ENCODE measurements at regions not wholly inside any gene's neighbourhood (a gene's known extent, or its start where the extent isn't known, plus 50 kb on each side); places are given as distances from the start of the nearest gene placed in this dataset.
A peak's percentile ranks its signal among the peaks of the same experiment; 100 is the strongest.

DNA sequence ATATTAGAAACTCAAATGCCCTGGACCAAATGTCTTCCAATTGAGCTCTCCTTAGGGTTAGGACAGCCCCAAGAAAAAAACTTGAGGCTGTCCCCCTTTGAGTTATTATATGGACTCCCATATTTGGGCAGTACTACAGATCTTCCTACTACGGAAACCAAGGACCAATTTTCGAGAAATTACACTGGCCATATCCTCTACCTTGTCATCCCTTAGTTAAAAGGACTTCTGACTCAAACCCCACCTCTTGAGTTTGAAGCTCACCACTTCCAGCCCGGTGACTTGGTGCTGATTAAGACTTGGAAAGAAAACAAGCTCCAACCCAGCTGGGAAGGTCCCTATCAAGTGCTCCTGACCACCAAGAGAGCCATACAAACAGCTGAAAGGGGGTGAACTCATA lies 497.0 kb upstream of the GRAMD2B start:
- DNase-seq (ENCODE audit: insufficient read length), result no peak
- no peak for TF ChIP-seq POLR2AphosphoS5 (IDR thresholded peaks at IDR 0.05; ENCODE audit: low read depth, low read length)
- TF ChIP-seq POLR2A (IDR thresholded peaks at IDR 0.05; ENCODE audit: low read depth, low read length), result no peak
- no peak for TF ChIP-seq TAF1 (IDR thresholded peaks at IDR 0.05; ENCODE audit: borderline replicate concordance, low read depth, low read length)
- no peak for FAIRE-seq

DNA sequence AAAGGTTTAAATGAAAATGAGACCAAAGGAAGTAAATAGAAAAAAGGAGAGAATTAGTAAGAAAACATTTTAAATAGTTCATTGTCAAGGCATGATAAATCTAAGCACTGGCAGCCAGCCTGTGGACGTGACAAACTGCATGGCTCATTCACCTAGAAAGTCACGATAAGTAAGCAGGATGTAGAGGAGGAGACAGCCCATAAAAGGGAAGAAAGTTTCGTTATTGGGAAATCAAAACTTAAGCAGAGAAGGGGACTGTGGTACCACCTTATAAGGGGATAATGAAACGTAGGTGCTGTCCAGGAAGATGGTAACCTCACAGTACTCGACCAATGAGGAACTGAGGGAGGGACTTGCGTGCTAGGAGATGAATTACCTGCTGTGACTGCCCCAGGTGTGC lies 494.5 kb upstream of the GRAMD2B start:
- DNase-seq (ENCODE audit: insufficient read length) (no peak), FAIRE-seq (peak; percentile 70)
- TF ChIP-seq TAF1 (IDR thresholded peaks at IDR 0.05; ENCODE audit: borderline replicate concordance, low read depth, low read length), result no peak
- no peak for TF ChIP-seq POLR2AphosphoS5 (IDR thresholded peaks at IDR 0.05; ENCODE audit: low read depth, low read length)

DNA sequence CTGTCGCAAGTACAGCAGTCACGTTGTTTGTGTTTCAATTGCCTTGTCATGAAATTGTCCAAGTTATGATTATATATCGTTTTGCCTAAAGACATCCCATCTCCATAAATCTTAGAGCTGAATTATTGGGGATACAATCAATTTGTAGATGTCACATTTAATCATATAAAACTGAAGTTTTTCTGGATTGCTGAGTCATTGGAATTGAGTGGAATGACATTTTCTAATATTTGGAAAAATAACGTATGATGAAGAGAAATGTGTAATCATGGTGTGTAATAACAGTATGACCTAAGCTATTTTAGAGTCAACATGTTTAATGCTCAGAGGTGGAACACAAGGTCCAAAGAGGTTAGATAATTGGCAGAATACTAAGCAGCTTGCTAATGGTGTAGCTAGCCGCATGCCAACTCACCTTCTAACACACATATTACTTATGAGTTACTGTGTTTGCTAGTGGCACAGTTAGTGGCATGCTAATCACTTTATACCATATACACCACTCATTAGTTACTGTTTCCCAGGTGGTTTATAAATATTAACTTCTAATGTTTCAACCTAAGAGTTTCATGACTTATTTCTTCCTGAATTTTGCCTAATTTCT lies 473.1 kb upstream of the GRAMD2B start:
- no peak for DNase-seq (ENCODE audit: insufficient read length)
- FAIRE-seq, result no peak
- no peak for TF ChIP-seq POLR2AphosphoS5 (IDR thresholded peaks at IDR 0.05; ENCODE audit: low read depth, low read length)
- no peak for TF ChIP-seq POLR2A (IDR thresholded peaks at IDR 0.05; ENCODE audit: low read depth, low read length)
- TF ChIP-seq TAF1 (IDR thresholded peaks at IDR 0.05; ENCODE audit: borderline replicate concordance, low read depth, low read length), result no peak

GRCh38 chr5:125961150-125961549 lies 462.1 kb upstream of the GRAMD2B start:
- peak; percentile 73 for FAIRE-seq
- TF ChIP-seq POLR2AphosphoS5 (IDR thresholded peaks at IDR 0.05; ENCODE audit: low read depth, low read length), result no peak
- TF ChIP-seq TAF1 (IDR thresholded peaks at IDR 0.05; ENCODE audit: borderline replicate concordance, low read depth, low read length), result no peak
- no peak for TF ChIP-seq POLR2A (IDR thresholded peaks at IDR 0.05; ENCODE audit: low read depth, low read length)
- DNase-seq (ENCODE audit: insufficient read length), result no peak

DNA sequence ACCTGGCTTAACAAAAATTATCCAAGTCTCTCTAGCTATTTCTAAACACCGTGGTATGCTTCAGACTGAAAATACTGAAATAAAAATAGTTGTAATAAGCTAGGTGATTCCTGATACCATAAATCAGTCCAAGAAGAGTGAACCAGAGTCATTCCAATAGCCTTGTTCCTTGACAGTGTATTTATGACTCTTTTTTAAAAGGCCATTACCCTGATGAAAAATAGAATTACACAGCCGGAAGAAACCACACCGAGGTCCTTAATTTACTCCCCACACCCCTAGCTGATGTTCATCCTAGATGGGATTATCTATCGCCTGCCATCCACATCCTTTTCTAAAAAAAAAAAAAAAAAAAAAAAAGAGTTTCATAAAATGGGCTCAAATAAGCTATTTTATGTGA lies 457.6 kb upstream of the GRAMD2B start:
- DNase-seq (ENCODE audit: insufficient read length) (no peak), FAIRE-seq (no peak)
- no peak for TF ChIP-seq POLR2AphosphoS5 (IDR thresholded peaks at IDR 0.05; ENCODE audit: low read depth, low read length)
- no peak for TF ChIP-seq TAF1 (IDR thresholded peaks at IDR 0.05; ENCODE audit: borderline replicate concordance, low read depth, low read length)
- TF ChIP-seq POLR2A (IDR thresholded peaks at IDR 0.05; ENCODE audit: low read depth, low read length), result no peak

DNA sequence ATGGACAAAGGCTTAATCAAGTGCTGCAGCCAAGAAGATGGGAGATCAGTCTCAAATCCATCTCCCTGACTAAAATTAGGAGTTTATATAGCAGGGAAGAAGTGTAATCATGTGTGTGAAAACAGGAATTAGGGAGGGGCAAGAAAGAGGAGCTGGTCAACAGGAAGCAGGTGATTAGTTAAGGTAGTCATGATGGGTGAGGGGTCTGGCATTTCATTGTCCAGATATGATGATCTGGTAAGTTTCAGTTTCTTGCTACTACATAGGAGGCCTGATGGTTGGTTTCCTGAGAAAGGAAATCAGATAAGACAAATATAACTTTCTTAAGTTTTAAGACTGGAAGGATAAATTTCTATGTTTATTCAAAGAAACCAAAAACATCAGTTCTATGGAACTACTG lies 455.6 kb upstream of the GRAMD2B start:
- no peak for TF ChIP-seq TAF1 (IDR thresholded peaks at IDR 0.05; ENCODE audit: borderline replicate concordance, low read depth, low read length)
- no peak for TF ChIP-seq POLR2A (IDR thresholded peaks at IDR 0.05; ENCODE audit: low read depth, low read length)
- no peak for TF ChIP-seq POLR2AphosphoS5 (IDR thresholded peaks at IDR 0.05; ENCODE audit: low read depth, low read length)
- FAIRE-seq, result no peak

DNA sequence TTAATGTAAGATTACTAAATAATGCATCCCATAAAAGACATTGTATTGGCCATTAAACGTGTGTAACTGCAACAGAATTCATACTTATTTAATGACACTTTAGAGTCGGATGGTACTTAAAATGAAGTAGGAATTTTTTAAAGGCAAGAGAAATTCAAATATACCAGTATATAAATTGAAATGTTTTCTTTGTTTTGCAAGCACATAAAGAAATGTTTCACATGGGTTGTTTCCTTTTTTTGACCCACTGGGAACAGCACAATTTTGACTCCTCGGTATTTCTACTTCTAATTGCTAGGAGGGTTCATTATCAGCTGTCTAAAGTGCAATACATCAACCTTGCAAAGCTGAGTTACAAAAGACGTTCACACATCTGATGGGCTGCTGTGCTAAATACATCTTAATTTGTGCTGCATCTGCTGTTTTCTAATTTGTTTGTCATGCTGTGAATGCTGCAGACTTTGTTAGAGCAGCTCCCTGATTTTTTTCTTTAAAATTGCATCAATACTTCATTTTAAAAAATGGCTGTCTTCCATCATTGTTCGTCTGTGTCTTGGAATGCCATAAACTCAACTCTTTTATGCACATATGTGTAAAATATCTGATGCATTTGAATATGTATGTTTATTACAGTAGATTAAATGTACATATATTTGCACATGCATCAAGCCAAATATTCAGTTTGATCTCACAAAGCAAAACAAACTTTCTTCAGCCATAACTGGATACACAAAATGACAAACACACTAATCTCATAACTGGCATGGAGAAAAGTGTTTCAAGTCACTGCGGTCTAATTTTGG lies 454.0 kb upstream of the GRAMD2B start:
- DNase-seq (ENCODE audit: insufficient read length), result no peak
- TF ChIP-seq POLR2AphosphoS5 (IDR thresholded peaks at IDR 0.05; ENCODE audit: low read depth, low read length) (no peak), TAF1 (IDR thresholded peaks at IDR 0.05; ENCODE audit: borderline replicate concordance, low read depth, low read length) (no peak), POLR2A (IDR thresholded peaks at IDR 0.05; ENCODE audit: low read depth, low read length) (no peak)
- FAIRE-seq, result no peak

More for the DNA sequence above, 455.6 kb upstream of the GRAMD2B start:
- DNase-seq (ENCODE audit: insufficient read length), result no peak

- no peak for DNase-seq (ENCODE audit: insufficient read length)
- TF ChIP-seq POLR2AphosphoS5 (IDR thresholded peaks at IDR 0.05; ENCODE audit: low read depth, low read length), result no peak
- no peak for TF ChIP-seq POLR2A (IDR thresholded peaks at IDR 0.05; ENCODE audit: low read depth, low read length)
- TF ChIP-seq TAF1 (IDR thresholded peaks at IDR 0.05; ENCODE audit: borderline replicate concordance, low read depth, low read length), result no peak
- no peak for FAIRE-seq
Measured at GRCh38 chr5:125969814-125970171, 453.4 kb upstream of the GRAMD2B start.

DNA sequence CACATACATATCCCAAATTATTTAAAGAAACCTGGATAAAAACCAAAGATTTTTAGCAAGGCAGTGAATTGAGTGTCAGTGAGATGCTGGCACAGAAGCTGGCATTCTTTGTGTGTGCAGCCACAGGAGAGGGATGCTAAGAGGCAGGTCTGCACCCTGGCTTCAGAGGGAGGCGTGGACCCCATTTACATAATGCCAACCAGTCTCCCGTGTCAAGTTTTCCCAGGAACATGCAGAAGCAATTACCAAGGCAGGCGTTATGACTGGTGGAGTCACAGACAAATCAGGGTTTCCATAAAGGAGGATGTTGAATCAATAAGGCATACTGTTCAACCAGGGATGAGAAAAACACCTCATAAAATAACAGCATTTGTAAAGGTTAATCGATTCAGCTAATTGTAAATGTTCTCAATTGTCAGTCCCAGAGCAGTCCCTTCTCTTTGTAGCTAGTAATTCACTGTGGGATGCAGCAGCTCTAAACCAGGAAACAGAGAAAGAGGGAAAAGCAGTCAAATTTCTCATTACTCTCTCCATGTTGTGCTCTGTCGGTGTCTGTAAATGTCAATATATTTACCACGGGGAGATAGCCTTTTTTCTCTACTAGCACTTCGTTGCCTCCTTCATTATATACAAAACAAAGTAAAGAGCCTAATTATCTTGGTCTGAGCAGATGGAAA lies 452.4 kb upstream of the GRAMD2B start:
- no peak for FAIRE-seq
- no peak for TF ChIP-seq TAF1 (IDR thresholded peaks at IDR 0.05; ENCODE audit: borderline replicate concordance, low read depth, low read length)
- no peak for TF ChIP-seq POLR2AphosphoS5 (IDR thresholded peaks at IDR 0.05; ENCODE audit: low read depth, low read length)
- DNase-seq (ENCODE audit: insufficient read length), result no peak

GRCh38 chr5:125972706-125973105 lies 450.5 kb upstream of the GRAMD2B start:
- no peak for DNase-seq (ENCODE audit: insufficient read length)
- TF ChIP-seq POLR2A (IDR thresholded peaks at IDR 0.05; ENCODE audit: low read depth, low read length), result no peak
- FAIRE-seq, result no peak

DNA sequence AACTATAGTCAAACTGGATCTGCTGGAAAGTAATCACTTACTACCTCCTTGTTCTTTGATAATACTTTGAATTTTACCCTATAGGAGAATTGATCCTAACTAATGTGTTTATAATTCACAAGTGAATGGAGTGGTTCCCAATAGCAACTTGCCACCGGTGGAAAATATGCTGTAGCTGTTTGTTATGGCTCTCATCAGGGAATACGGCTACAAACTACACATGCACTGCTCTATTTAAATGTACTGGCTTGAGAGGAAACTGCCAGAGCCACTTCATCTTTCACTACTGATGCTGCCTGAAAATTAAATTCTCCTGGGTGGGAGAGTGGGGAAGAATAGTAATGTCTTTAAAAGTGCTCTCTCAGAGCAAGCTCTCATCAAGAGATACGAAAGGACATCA lies 448.5 kb upstream of the GRAMD2B start:
- DNase-seq (ENCODE audit: insufficient read length), result no peak

More for the DNA sequence above, 448.5 kb upstream of the GRAMD2B start:
- FAIRE-seq, result no peak
- TF ChIP-seq POLR2A (IDR thresholded peaks at IDR 0.05; ENCODE audit: low read depth, low read length) (no peak), POLR2AphosphoS5 (IDR thresholded peaks at IDR 0.05; ENCODE audit: low read depth, low read length) (no peak), TAF1 (IDR thresholded peaks at IDR 0.05; ENCODE audit: borderline replicate concordance, low read depth, low read length) (no peak)

All from GM12892 (cell line).